ENCODE measurements at regions not wholly inside any gene's neighbourhood (a gene's known extent, or its start where the extent isn't known, plus 50 kb on each side); places are given as distances from the start of the nearest gene placed in this dataset.

DNA sequence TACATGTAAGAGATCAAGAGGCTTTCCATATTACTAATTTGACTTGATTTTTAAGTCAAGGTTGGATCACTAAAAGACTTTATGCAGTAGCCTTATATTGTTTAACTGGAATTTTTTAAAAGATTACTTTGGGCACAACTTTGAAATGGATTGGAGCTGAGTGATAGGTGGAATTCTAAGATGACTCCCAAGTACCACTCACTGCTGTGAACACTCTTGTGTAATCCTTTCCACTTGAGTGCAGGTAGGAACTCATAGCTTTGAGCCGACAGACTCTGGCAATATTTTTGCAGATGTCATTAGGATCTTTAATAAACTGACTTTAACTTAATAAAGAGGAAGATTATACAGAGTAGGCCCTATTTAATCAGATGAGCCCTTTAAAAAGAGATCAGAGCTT, 831.1 kb upstream of the NCAM2 start:
- no peak overlapping the region for H3K4me3 ChIP-seq (ENCODE audit: low read depth, low read length)
- H4K12ac ChIP-seq (ENCODE audit: low read depth, low read length), result no peak overlapping the region
- H2BK12ac ChIP-seq (ENCODE audit: low read length), result no peak overlapping the region
- no peak overlapping the region for H3K18ac ChIP-seq (ENCODE audit: low read length)
- H3K14ac ChIP-seq (ENCODE audit: low read length), result no peak overlapping the region
- H3K79me2 ChIP-seq (ENCODE audit: control insufficient read depth, insufficient read depth, low read length, poor library complexity), result no peaks in the 10 kb centered on the region
- no peak overlapping the region for H4K91ac ChIP-seq (ENCODE audit: low read depth, low read length)
- H2AK5ac ChIP-seq (ENCODE audit: low read length), result no peak overlapping the region
- H3K27me3 ChIP-seq (ENCODE audit: insufficient read depth, low read length), result no peaks in the 10 kb centered on the region
- no peak for DNase-seq
- no peak overlapping the region for H3K23ac ChIP-seq (ENCODE audit: low read length)
- H3K4ac ChIP-seq (ENCODE audit: low read depth, low read length), result no peak overlapping the region
- H3K9me3 ChIP-seq (ENCODE audit: insufficient read depth, low read depth, low read length), result no peaks in the 10 kb centered on the region
- H4K8ac ChIP-seq (ENCODE audit: low read depth, low read length), result no peak overlapping the region
- H2BK5ac ChIP-seq (ENCODE audit: low read depth, low read length, poor library complexity), result no peak overlapping the region
- H2AFZ ChIP-seq (ENCODE audit: insufficient read depth, low read length, poor library complexity), result no peak overlapping the region
- no peaks in the 10 kb centered on the region for H3K79me1 ChIP-seq (ENCODE audit: low read length)
- H2BK120ac ChIP-seq (ENCODE audit: insufficient read depth, low read length, poor library complexity), result no peak overlapping the region
- H3K4me2 ChIP-seq (ENCODE audit: low read length), result no peak overlapping the region
- H3K4me1 ChIP-seq (ENCODE audit: control insufficient read depth in 1 of 2, insufficient read depth in 2 of 2, low read length in 2 of 2), result no peaks in the 10 kb centered on the region
- WGBS (ENCODE audit: extremely low coverage, insufficient coverage, insufficient read length), result no CpG with 5 or more reads among the region's 1 CpG
- H3K27ac ChIP-seq (ENCODE audit: low read depth, low read length), result no peak overlapping the region
- H3K9ac ChIP-seq (ENCODE audit: low read length), result no peak overlapping the region
- H3K36me3 ChIP-seq (ENCODE audit: control insufficient read depth in 1 of 2, insufficient read depth in 2 of 2, low read length in 2 of 2), result no peaks in the 10 kb centered on the region

GRCh38 chr21:20169812-20170576, 828.2 kb upstream of the NCAM2 start:
- Histone ChIP-seq H3K4me2 (ENCODE audit: low read length) (no peak overlapping the region), H3K14ac (ENCODE audit: low read length) (no peak overlapping the region), H3K9ac (ENCODE audit: low read length) (no peak overlapping the region), H2AFZ (ENCODE audit: insufficient read depth, low read length, poor library complexity) (no peak overlapping the region), H4K91ac (ENCODE audit: low read depth, low read length) (no peak overlapping the region), H2BK120ac (ENCODE audit: insufficient read depth, low read length, poor library complexity) (no peak overlapping the region), H2BK5ac (ENCODE audit: low read depth, low read length, poor library complexity) (no peak overlapping the region), H3K79me1 (ENCODE audit: low read length) (no peaks in the 10 kb centered on the region), H3K36me3 (ENCODE audit: control insufficient read depth in 1 of 2, insufficient read depth in 2 of 2, low read length in 2 of 2) (no peaks in the 10 kb centered on the region), H3K79me2 (ENCODE audit: control insufficient read depth, insufficient read depth, low read length, poor library complexity) (no peaks in the 10 kb centered on the region), H3K27ac (ENCODE audit: low read depth, low read length) (no peak overlapping the region), H3K4me1 (ENCODE audit: control insufficient read depth in 1 of 2, insufficient read depth in 2 of 2, low read length in 2 of 2) (no peaks in the 10 kb centered on the region), H3K4me3 (ENCODE audit: low read depth, low read length) (no peak overlapping the region), H3K4ac (ENCODE audit: low read depth, low read length) (no peak overlapping the region), H2BK12ac (ENCODE audit: low read length) (no peak overlapping the region), H3K23ac (ENCODE audit: low read length) (no peak overlapping the region), H3K18ac (ENCODE audit: low read length) (no peak overlapping the region), H2AK5ac (ENCODE audit: low read length) (no peak overlapping the region), H4K12ac (ENCODE audit: low read depth, low read length) (no peak overlapping the region), H3K9me3 (ENCODE audit: insufficient read depth, low read depth, low read length) (no peaks in the 10 kb centered on the region), H4K8ac (ENCODE audit: low read depth, low read length) (no peak overlapping the region), H3K27me3 (ENCODE audit: insufficient read depth, low read length) (no peaks in the 10 kb centered on the region)
- DNase-seq, result no peak
- WGBS (ENCODE audit: extremely low coverage, insufficient coverage, insufficient read length), result no CpG with 5 or more reads among the region's 3 CpGs

DNA sequence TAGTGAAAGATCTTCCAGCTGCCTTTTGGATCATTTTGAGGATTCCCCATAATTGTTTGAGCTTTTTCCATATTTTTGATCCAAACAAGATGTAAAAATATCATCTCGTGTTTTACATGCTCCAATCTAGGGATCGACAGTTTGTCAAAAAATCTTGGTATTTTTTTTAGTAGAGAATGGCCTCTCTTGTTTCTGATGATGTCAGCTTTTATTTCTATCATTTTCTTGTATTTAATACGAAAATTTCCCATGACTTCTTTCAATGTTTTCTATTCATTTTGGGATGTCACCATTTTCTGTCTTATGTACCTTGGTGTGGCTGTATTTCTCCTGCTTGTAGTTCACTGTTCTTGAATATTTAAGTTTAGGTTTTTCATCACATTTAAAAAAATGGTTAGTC, 812.0 kb upstream of the NCAM2 start:
- Histone ChIP-seq H2BK5ac (ENCODE audit: low read depth, low read length, poor library complexity) (no peak overlapping the region), H3K36me3 (ENCODE audit: control insufficient read depth in 1 of 2, insufficient read depth in 2 of 2, low read length in 2 of 2) (no peaks in the 10 kb centered on the region), H3K27me3 (ENCODE audit: insufficient read depth, low read length) (no peaks in the 10 kb centered on the region), H3K9ac (ENCODE audit: low read length) (no peak overlapping the region), H3K4ac (ENCODE audit: low read depth, low read length) (no peak overlapping the region), H3K79me2 (ENCODE audit: control insufficient read depth, insufficient read depth, low read length, poor library complexity) (no peaks in the 10 kb centered on the region), H3K9me3 (ENCODE audit: insufficient read depth, low read depth, low read length) (no peaks in the 10 kb centered on the region), H4K91ac (ENCODE audit: low read depth, low read length) (no peak overlapping the region), H3K18ac (ENCODE audit: low read length) (no peak overlapping the region), H3K23ac (ENCODE audit: low read length) (no peak overlapping the region), H3K4me1 (ENCODE audit: control insufficient read depth in 1 of 2, insufficient read depth in 2 of 2, low read length in 2 of 2) (no peaks in the 10 kb centered on the region), H2AK5ac (ENCODE audit: low read length) (no peak overlapping the region), H3K79me1 (ENCODE audit: low read length) (no peaks in the 10 kb centered on the region), H2AFZ (ENCODE audit: insufficient read depth, low read length, poor library complexity) (no peak overlapping the region), H2BK120ac (ENCODE audit: insufficient read depth, low read length, poor library complexity) (no peak overlapping the region), H4K8ac (ENCODE audit: low read depth, low read length) (no peak overlapping the region), H2BK12ac (ENCODE audit: low read length) (no peak overlapping the region), H4K12ac (ENCODE audit: low read depth, low read length) (no peak overlapping the region), H3K4me2 (ENCODE audit: low read length) (no peak overlapping the region), H3K4me3 (ENCODE audit: low read depth, low read length) (no peak overlapping the region), H3K14ac (ENCODE audit: low read length) (no peak overlapping the region), H3K27ac (ENCODE audit: low read depth, low read length) (no peak overlapping the region)
- WGBS (ENCODE audit: extremely low coverage, insufficient coverage, insufficient read length), result no CpG with 5 or more reads among the region's 3 CpGs
- DNase-seq, result no peak

GRCh38 chr21:20187028-20187427, 811.2 kb upstream of the NCAM2 start:
- Histone ChIP-seq H2BK5ac (ENCODE audit: low read depth, low read length, poor library complexity) (no peak overlapping the region), H3K27me3 (ENCODE audit: insufficient read depth, low read length) (no peaks in the 10 kb centered on the region), H3K18ac (ENCODE audit: low read length) (no peak overlapping the region), H3K27ac (ENCODE audit: low read depth, low read length) (no peak overlapping the region), H3K79me2 (ENCODE audit: control insufficient read depth, insufficient read depth, low read length, poor library complexity) (no peaks in the 10 kb centered on the region), H4K91ac (ENCODE audit: low read depth, low read length) (no peak overlapping the region), H3K4me1 (ENCODE audit: control insufficient read depth in 1 of 2, insufficient read depth in 2 of 2, low read length in 2 of 2) (no peaks in the 10 kb centered on the region), H3K36me3 (ENCODE audit: control insufficient read depth in 1 of 2, insufficient read depth in 2 of 2, low read length in 2 of 2) (no peaks in the 10 kb centered on the region), H3K23ac (ENCODE audit: low read length) (no peak overlapping the region), H4K8ac (ENCODE audit: low read depth, low read length) (no peak overlapping the region), H3K9me3 (ENCODE audit: insufficient read depth, low read depth, low read length) (no peaks in the 10 kb centered on the region), H3K4me3 (ENCODE audit: low read depth, low read length) (no peak overlapping the region), H2BK120ac (ENCODE audit: insufficient read depth, low read length, poor library complexity) (no peak overlapping the region), H3K4ac (ENCODE audit: low read depth, low read length) (no peak overlapping the region), H3K9ac (ENCODE audit: low read length) (no peak overlapping the region), H3K14ac (ENCODE audit: low read length) (no peak overlapping the region), H2AK5ac (ENCODE audit: low read length) (no peak overlapping the region), H2AFZ (ENCODE audit: insufficient read depth, low read length, poor library complexity) (no peak overlapping the region), H3K79me1 (ENCODE audit: low read length) (no peaks in the 10 kb centered on the region), H2BK12ac (ENCODE audit: low read length) (no peak overlapping the region), H3K4me2 (ENCODE audit: low read length) (no peak overlapping the region), H4K12ac (ENCODE audit: low read depth, low read length) (no peak overlapping the region)
- DNase-seq, result no peak
- WGBS (ENCODE audit: extremely low coverage, insufficient coverage, insufficient read length), result no CpG with 5 or more reads among the region's 2 CpGs
